Keratinocyte (primary cell): ENCODE measurements at regions not wholly inside any gene's neighbourhood (a gene's known extent, or its start where the extent isn't known, plus 50 kb on each side); places are given as distances from the start of the nearest gene placed in this dataset.

Experiments used
- DNase-seq: peaks from one replicate; pipeline ENCODE4 v3.0.0-alpha.2; 2011; ENCODE audit warnings: low read depth, missing footprints, low spot score
- FAIRE-seq: peaks from 2 replicates; lab custom pipeline; 2011; peaks lifted over from hg19 to GRCh38; lab: Jason Lieb, UNC
- H2AFZ ChIP-seq: 2 replicates; pipeline ENCODE4 v1.6.0; 2012; ENCODE audit warnings: low read length, control low read depth, inconsistent platforms; ENCODE audit not compliant: control insufficient read depth
- H3K27ac ChIP-seq: 2 replicates; pipeline ENCODE4 v1.5.1; 2011; ENCODE audit warnings: low read length; ENCODE audit not compliant: control insufficient read depth, insufficient read depth
- H3K27me3 ChIP-seq: 3 replicates; pipeline ENCODE4 v1.6.0; 2011; ENCODE audit warnings: low read length; ENCODE audit not compliant: control insufficient read depth, insufficient read depth; ENCODE audit errors: extremely low read depth
- H3K36me3 ChIP-seq, 2 experiments: 2 replicates in 1 of 2; 3 replicates in 1 of 2; pipeline ENCODE4 v1.5.1; 2011; ENCODE audit warnings: low read length in 2 of 2, mild to moderate bottlenecking in 1 of 2; ENCODE audit not compliant: control insufficient read depth in 2 of 2, insufficient read depth in 2 of 2; ENCODE audit errors: extremely low read depth in 1 of 2
- H3K4me1 ChIP-seq: 3 replicates; pipeline ENCODE4 v1.5.1; 2011; ENCODE audit warnings: low read length; ENCODE audit not compliant: control insufficient read depth, insufficient read depth; ENCODE audit errors: extremely low read depth
- H3K4me2 ChIP-seq: 3 replicates; pipeline ENCODE4 v1.6.0; 2011; ENCODE audit warnings: low read depth, low read length; ENCODE audit not compliant: control insufficient read depth, insufficient read depth; ENCODE audit errors: extremely low read depth
- H3K4me3 ChIP-seq, 3 experiments: fragments of 200-600 bp in 1 of 3; sonication (generic) in 1 of 3; 2 replicates in 2 of 3; 3 replicates in 1 of 3; pipeline ENCODE4 v1.5.1; 2011 to 2016; ENCODE audit warnings: low read length in 3 of 3, mild to moderate bottlenecking in 3 of 3, control low read depth in 2 of 3, inconsistent platforms in 1 of 3, low read depth in 1 of 3, mixed read lengths in 1 of 3, mixed run types in 1 of 3, moderate library complexity in 1 of 3; ENCODE audit not compliant: control insufficient read depth in 2 of 3, insufficient read depth in 2 of 3; ENCODE audit errors: extremely low read depth in 1 of 3
- H3K79me2 ChIP-seq: 2 replicates; pipeline ENCODE4 v1.6.0; 2012; ENCODE audit warnings: low read length; ENCODE audit not compliant: control insufficient read depth, insufficient read depth
- H3K9ac ChIP-seq: 3 replicates; pipeline ENCODE4 v1.6.0; 2011; ENCODE audit warnings: low read length; ENCODE audit not compliant: control insufficient read depth, insufficient read depth; ENCODE audit errors: extremely low read depth
- H3K9me1 ChIP-seq: 3 replicates; pipeline ENCODE4 v1.6.0; 2011; ENCODE audit warnings: low read length; ENCODE audit not compliant: control insufficient read depth, insufficient read depth; ENCODE audit errors: extremely low read depth
- H3K9me3 ChIP-seq: 2 replicates; pipeline ENCODE4 v1.5.1; 2012; ENCODE audit warnings: low read depth, low read length; ENCODE audit not compliant: control insufficient read depth
- H4K20me1 ChIP-seq: 3 replicates; pipeline ENCODE4 v1.6.0; 2011; ENCODE audit warnings: low read length; ENCODE audit not compliant: control insufficient read depth, insufficient read depth; ENCODE audit errors: extremely low read depth
- CTCF ChIP-seq, 3 experiments: IDR thresholded peaks in 1 of 3; conservative IDR thresholded peaks in 1 of 3; optimal IDR thresholded peaks in 1 of 3; 2 replicates in 2 of 3; 3 replicates in 1 of 3; pipeline versions ENCODE3 to v1.5.1; 2011; ENCODE audit warnings: low read length in 3 of 3, mild to moderate bottlenecking in 3 of 3, moderate library complexity in 2 of 3, control low read depth in 1 of 3, inconsistent platforms in 1 of 3; ENCODE audit not compliant: insufficient read depth in 2 of 3; ENCODE audit errors: extremely low read depth in 1 of 3
- EZH2 ChIP-seq: IDR thresholded peaks from one replicate; pipeline ENCODE4 v1.6.1; 2012; ENCODE audit warnings: inconsistent platforms, mild to moderate bottlenecking, low read length, moderate library complexity
- dilution Hi-C: fragments of 300-500 bp; cut with MboI; formaldehyde crosslinking; loops from one replicate; pipeline ENCODE4 v1.7.0; 2020; ENCODE audit warnings: low sequenced_read_pairs; ENCODE audit not compliant: extremely low pct_ligation_motif_present

GRCh38 chr14:98138666-98139065, 1133.3 kb downstream of the BCL11B start:
- no peak for DNase-seq
- no peaks in the 10 kb centered on the region for H4K20me1 ChIP-seq
- H2AFZ ChIP-seq, result peak overlapping the region; percentile 42
- dilution Hi-C loops, result no loop called here
- no peaks in the 10 kb centered on the region for H3K9me3 ChIP-seq
- H3K79me2 ChIP-seq, result no peaks in the 10 kb centered on the region
- no peak overlapping the region for H3K9ac ChIP-seq
- H3K36me3 ChIP-seq, result no peaks in the 10 kb centered on the region
- no peak overlapping the region for H3K4me3 ChIP-seq
- H3K4me2 ChIP-seq, result peak overlapping the region; percentile 17
- no peak for TF ChIP-seq EZH2
- peak; percentile 74 to 87 (median 76) for TF ChIP-seq CTCF (optimal IDR thresholded peaks at IDR 0.05 in 1 of 3, IDR thresholded peaks at IDR 0.05 in 1 of 3, conservative IDR thresholded peaks at IDR 0.05 in 1 of 3; ENCODE audit: extremely low read depth in 1 of 3, insufficient read depth in 2 of 3, low read length in 3 of 3)
- H3K4me1 ChIP-seq, result peaks cover 2% of the 10 kb centered on the region
- H3K27ac ChIP-seq, result no peak overlapping the region
- FAIRE-seq, result peak; percentile 85
- no peaks in the 10 kb centered on the region for H3K27me3 ChIP-seq
- H3K9me1 ChIP-seq, result no peaks in the 10 kb centered on the region

DNA sequence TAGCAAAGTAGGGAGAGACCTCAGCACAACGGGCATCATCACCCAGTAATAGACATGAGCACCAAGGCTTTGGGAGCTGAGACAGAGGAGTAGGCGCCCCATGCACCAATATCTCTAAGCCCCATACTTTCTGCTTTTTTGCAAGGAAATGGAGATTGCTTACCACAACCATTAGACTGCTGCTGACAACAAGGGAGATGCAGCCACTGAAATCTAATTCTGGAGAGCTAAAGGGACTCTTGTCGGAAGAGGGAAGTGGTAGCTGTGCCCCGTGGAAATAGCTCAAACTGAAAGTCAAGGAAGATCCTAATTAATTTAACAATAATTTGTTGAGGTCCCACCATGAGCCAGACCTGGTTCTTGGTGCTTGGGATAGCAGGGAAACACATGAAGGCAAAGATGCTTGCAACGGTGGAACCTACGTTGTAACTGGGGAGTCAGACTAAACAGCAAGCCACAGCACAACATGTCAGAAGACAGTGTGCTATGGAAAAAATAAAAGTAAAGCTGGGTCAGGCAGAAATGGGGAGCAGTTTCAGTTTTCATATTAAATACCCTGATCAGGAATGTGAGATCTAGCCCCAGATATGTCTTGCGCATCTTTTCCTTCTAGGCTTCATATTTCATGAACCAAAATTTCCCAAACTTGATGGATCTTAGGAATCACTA, 1131.0 kb downstream of the BCL11B start:
- DNase-seq, result no peak
- dilution Hi-C loops, result no loop called here
- Histone ChIP-seq H3K9me3 (no peaks in the 10 kb centered on the region), H3K79me2 (no peaks in the 10 kb centered on the region), H2AFZ (no peak overlapping the region), H3K27me3 (no peaks in the 10 kb centered on the region), H3K27ac (no peak overlapping the region), H3K4me1 (peaks cover 6% of the 10 kb centered on the region), H3K9me1 (no peaks in the 10 kb centered on the region), H3K4me3 (no peak overlapping the region), H3K36me3 (no peaks in the 10 kb centered on the region), H4K20me1 (no peaks in the 10 kb centered on the region), H3K4me2 (no peak overlapping the region), H3K9ac (no peak overlapping the region)
- FAIRE-seq, result no peak
- no peak for TF ChIP-seq EZH2
- TF ChIP-seq CTCF (optimal IDR thresholded peaks at IDR 0.05 in 1 of 3, IDR thresholded peaks at IDR 0.05 in 1 of 3, conservative IDR thresholded peaks at IDR 0.05 in 1 of 3; ENCODE audit: extremely low read depth in 1 of 3, insufficient read depth in 2 of 3, low read length in 3 of 3), result no peak
